Esophagus squamous epithelium (tissue), 4 donors: ENCODE measurements at regions not wholly inside any gene's neighbourhood (a gene's known extent, or its start where the extent isn't known, plus 50 kb on each side); places are given as distances from the start of the nearest gene placed in this dataset.

ENCODE experiments used
- POLR2A ChIP-seq, 4 donors: fragments of 450-650 bp; IDR thresholded peaks; one replicate each; pipeline ENCODE4 v1.6.1; 2017; ENCODE audit warnings: antibody characterized with exemption in 4 of 4, mild to moderate bottlenecking in 4 of 4, moderate library complexity in 3 of 4
- TF ChIP-seq, protein P1 (sequence below), 6 experiments: fragments of 450-650 bp in 4 of 6; fragments of 200-600 bp in 2 of 6; sonication (generic) in 2 of 6; IDR thresholded peaks; one replicate each; pipeline ENCODE4 v1.5.1; 2016 to 2019; ENCODE audit warnings: antibody characterized with exemption in 6 of 6, mild to moderate bottlenecking in 4 of 6, moderate library complexity in 4 of 6

GRCh38 chr2:65489269-65489668 lies 56.9 kb upstream of the SPRED2 start:
- no peak for TF ChIP-seq POLR2A (IDR thresholded peaks at IDR 0.05)
- TF ChIP-seq, protein P1, sequence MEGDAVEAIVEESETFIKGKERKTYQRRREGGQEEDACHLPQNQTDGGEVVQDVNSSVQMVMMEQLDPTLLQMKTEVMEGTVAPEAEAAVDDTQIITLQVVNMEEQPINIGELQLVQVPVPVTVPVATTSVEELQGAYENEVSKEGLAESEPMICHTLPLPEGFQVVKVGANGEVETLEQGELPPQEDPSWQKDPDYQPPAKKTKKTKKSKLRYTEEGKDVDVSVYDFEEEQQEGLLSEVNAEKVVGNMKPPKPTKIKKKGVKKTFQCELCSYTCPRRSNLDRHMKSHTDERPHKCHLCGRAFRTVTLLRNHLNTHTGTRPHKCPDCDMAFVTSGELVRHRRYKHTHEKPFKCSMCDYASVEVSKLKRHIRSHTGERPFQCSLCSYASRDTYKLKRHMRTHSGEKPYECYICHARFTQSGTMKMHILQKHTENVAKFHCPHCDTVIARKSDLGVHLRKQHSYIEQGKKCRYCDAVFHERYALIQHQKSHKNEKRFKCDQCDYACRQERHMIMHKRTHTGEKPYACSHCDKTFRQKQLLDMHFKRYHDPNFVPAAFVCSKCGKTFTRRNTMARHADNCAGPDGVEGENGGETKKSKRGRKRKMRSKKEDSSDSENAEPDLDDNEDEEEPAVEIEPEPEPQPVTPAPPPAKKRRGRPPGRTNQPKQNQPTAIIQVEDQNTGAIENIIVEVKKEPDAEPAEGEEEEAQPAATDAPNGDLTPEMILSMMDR (IDR thresholded peaks at IDR 0.05), result no peak
